GM13977 (cell line): ENCODE measurements at regions not wholly inside any gene's neighbourhood (a gene's known extent, or its start where the extent isn't known, plus 50 kb on each side); places are given as distances from the start of the nearest gene placed in this dataset.
"Not testable (repeated sequence)": the region's sequence is repeated elsewhere in the genome, so short reads cannot be mapped to it uniquely, and the experiment has no call there.

Experiments used
- DNase-seq: peaks from one replicate; pipeline ENCODE4 v3.0.0; 2012; ENCODE audit warnings: low spot score
- in situ Hi-C: fragments of 300-500 bp; cut with MboI; formaldehyde crosslinking; loops from one replicate; pipeline ENCODE4 v1.12.0; 2022; ENCODE audit warnings: low sequenced_read_pairs, low pct_unique_long_range_greater_than_20kb, mixed read lengths, inconsistent platforms; ENCODE audit not compliant: unreplicated experiment
- TF ChIP-seq, protein P1 (sequence below): IDR thresholded peaks from 2 replicates; pipeline ENCODE4 v1.5.1; 2012; ENCODE audit warnings: mild to moderate bottlenecking, control low read depth; ENCODE audit not compliant: insufficient read depth; ENCODE audit errors: extremely low read depth, missing control alignments

DNA sequence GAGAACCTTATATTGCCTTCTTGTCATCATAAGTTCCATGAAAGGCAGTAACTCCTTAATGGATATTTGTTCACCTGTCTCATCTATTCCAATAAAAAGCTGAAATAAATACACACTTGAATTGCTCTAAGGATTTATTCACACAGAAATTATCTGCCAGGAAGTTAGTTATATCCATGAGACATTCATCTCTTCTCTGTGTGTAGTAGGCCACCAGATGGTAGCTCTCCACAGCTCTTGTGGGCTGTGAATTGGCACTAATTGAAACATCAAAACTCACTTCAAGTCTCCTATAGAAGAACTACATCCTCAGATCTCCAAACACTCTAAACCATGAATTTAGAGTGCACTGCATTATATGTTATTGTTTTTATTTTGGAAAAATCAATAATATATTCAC is 189.6 kb downstream of the DSC3 start:
- in situ Hi-C loops: no loop called here
- no peak for DNase-seq
- TF ChIP-seq, protein P1, sequence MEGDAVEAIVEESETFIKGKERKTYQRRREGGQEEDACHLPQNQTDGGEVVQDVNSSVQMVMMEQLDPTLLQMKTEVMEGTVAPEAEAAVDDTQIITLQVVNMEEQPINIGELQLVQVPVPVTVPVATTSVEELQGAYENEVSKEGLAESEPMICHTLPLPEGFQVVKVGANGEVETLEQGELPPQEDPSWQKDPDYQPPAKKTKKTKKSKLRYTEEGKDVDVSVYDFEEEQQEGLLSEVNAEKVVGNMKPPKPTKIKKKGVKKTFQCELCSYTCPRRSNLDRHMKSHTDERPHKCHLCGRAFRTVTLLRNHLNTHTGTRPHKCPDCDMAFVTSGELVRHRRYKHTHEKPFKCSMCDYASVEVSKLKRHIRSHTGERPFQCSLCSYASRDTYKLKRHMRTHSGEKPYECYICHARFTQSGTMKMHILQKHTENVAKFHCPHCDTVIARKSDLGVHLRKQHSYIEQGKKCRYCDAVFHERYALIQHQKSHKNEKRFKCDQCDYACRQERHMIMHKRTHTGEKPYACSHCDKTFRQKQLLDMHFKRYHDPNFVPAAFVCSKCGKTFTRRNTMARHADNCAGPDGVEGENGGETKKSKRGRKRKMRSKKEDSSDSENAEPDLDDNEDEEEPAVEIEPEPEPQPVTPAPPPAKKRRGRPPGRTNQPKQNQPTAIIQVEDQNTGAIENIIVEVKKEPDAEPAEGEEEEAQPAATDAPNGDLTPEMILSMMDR: no peak

DNA sequence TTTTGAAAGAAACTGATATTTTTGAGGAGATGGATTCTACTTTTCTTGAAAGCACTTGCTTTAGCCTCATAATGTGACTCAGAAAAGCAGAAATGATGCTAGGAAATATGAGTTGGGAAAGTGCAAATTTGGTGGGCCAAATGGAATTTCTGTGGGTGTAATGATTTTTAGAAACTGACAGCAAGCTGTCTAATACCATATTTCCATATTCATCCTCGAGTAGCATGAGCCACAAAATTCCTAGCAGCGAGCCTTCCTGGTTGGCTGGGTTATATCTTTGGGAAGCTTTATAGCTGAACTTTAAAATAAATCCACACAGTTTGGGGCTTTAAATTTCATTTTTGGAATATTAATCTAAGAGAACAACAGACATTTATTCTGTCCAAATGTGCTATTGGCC is 190.0 kb downstream of the DSC3 start:
- TF ChIP-seq, protein P1: no peak
- DNase-seq: no peak
- in situ Hi-C loops: no loop called here

DNA sequence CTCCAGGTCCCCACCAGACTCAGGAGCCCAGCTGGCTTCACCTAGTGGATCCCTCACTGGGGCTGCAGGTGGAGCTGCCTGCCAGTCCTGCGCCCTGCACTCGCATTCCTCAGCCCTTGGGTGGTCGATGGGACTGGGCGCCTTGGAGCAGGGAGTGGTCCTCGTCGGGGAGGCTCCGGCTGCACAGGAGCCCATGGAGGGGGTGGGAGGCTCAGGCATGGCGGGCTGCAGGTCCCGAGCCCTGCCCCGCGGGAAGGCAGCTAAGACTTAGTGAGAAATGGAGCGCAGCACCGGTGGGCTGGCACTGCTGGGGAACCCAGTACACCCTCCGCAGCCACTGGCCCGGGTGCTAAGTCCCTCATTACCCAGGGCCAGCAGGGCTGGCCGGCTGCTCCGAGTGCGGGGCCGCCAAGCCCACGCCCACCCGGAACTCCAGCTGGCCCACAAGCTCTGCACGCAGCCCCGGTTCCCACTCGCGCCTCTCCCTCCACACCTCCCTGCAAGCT is 203.4 kb downstream of the DSC3 start:
- in situ Hi-C loops: not testable (repeated sequence)

GRCh38 chr18:30828700-30829099 is 213.8 kb downstream of the DSC3 start:
- TF ChIP-seq, protein P1: no peak
- in situ Hi-C loops: no loop called here
- DNase-seq: no peak

More for the DNA sequence above, 203.4 kb downstream of the DSC3 start:
- DNase-seq: not testable (repeated sequence)

GRCh38 chr18:30819619-30820018 is 222.9 kb downstream of the DSC3 start:
- DNase-seq: no peak
- TF ChIP-seq, protein P1: no peak
- in situ Hi-C loops: no loop called here

DNA sequence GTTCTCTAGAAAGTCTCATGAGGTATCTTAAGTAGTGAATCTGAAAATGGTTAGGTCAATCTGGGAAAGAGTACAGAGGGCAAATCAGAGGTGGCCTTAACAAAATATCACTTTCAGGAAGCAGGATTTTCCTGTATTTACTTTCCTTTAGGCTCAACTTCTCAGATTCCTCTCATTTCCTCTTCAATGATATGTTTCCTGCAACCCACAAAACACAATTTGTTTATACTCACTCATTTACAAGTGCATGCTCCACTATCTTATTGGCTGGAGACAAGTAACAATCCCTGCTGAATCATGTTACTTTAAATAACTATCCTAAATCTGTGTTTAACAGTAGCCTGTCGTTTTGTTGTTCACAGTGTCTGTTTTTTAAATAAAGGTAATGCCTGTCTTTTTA is 228.1 kb downstream of the DSC3 start:
- in situ Hi-C loops: no loop called here

GRCh38 chr18:30811580-30811979 is 231.0 kb downstream of the DSC3 start:
- in situ Hi-C loops: no loop called here
- DNase-seq: no peak
- TF ChIP-seq, protein P1: no peak

More for the DNA sequence above, 228.1 kb downstream of the DSC3 start:
- TF ChIP-seq, protein P1: no peak
- no peak for DNase-seq
